SKM-1 treated with dmso at 0.1 percent for 144 hours (cell line): ENCODE measurements at regions not wholly inside any gene's neighbourhood (a gene's known extent, or its start where the extent isn't known, plus 50 kb on each side); places are given as distances from the start of the nearest gene placed in this dataset.
"Not testable (repeated sequence)": the region's sequence is repeated elsewhere in the genome, so short reads cannot be mapped to it uniquely, and the experiment has no call there.

Source experiments
- DNase-seq: peaks from one replicate; lab custom pipeline; 2025; ENCODE audit not compliant: unreplicated experiment; lab: John Stamatoyannopoulos, UW

DNA sequence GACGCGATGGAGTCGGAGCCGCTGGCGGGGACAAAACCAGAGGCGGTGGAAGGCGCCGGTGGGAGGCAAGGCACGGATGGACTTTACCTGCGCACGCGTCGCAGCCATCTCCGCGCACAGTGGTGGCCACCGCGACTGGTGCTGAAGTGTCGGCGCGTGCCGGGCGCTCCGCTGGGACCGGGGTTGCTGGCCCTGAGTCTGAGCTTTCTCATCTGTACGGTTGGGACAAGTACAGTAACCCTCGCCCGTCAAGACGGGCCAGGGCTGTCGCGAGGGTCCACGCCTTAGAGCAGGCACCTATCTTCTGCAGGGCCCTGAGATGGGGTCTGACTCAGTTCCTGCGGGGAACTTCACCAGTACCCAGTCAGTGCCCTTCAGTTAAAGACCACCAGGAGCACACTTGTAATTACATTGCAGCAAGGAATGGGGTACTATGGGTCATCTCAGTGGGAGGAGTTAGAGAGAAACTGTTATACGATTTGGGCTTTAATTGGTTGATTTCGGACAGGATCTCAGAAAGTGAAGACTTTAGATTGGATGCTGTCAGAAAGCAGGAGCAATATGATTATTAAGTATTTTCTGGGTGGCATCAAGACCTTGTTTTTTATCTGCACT lies 385.6 kb downstream of the SPATA31A6 start:
- not testable (repeated sequence) for DNase-seq

DNA sequence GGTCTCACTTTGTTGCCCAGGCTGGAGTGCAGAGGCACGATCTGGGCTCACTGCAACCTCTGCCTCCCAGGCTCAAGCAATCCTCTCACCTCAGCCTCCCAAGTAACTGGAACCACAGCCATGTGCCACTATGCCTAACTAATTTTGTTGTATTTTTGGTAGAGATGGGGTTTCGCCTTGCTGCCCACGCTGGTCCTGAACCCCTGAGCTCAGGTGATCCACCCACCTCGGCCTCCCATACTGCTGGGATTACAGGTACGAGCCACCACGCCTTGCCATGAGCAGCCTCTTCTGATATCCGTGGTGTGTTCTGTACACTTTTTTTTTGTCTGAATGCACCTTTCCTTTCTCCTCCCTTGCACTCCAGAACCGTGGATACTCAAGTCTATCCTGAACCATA lies 394.4 kb downstream of the SPATA31A6 start:
- DNase-seq = not testable (repeated sequence)
